ENCODE measurements at regions not wholly inside any gene's neighbourhood (a gene's known extent, or its start where the extent isn't known, plus 50 kb on each side); places are given as distances from the start of the nearest gene placed in this dataset.

DNA sequence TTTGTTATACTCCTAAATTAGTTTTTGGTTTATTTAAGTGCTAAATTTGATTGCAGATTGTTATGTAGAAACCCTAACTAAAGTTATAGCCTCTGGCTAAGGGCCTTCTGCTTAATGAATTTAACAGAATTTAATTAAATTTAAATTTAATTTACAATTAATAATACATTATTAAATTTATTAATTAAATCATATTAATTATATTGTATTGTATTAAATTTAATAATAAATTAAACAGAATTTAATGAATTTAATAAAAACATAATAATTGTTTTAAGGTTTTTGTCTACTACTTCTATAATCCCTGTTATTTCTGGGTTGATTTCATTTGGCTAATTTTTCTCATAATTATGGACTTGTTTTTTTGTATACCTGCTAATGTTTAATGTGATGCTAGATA lies 141.9 kb upstream of the TECRL start:
- TF ChIP-seq, protein P1, sequence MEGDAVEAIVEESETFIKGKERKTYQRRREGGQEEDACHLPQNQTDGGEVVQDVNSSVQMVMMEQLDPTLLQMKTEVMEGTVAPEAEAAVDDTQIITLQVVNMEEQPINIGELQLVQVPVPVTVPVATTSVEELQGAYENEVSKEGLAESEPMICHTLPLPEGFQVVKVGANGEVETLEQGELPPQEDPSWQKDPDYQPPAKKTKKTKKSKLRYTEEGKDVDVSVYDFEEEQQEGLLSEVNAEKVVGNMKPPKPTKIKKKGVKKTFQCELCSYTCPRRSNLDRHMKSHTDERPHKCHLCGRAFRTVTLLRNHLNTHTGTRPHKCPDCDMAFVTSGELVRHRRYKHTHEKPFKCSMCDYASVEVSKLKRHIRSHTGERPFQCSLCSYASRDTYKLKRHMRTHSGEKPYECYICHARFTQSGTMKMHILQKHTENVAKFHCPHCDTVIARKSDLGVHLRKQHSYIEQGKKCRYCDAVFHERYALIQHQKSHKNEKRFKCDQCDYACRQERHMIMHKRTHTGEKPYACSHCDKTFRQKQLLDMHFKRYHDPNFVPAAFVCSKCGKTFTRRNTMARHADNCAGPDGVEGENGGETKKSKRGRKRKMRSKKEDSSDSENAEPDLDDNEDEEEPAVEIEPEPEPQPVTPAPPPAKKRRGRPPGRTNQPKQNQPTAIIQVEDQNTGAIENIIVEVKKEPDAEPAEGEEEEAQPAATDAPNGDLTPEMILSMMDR (conservative IDR thresholded peaks at IDR 0.05; ENCODE audit: low read depth in 2 of 2) = no peak
- TF ChIP-seq POLR2AphosphoS5 (IDR thresholded peaks at IDR 0.05; ENCODE audit: low read depth) (no peak), REST (IDR thresholded peaks at IDR 0.05; ENCODE audit: unreplicated experiment) (no peak), EZH2 (IDR thresholded peaks at IDR 0.05; ENCODE audit: low read depth, unreplicated experiment) (no peak), NANOG (IDR thresholded peaks at IDR 0.05; ENCODE audit: borderline replicate concordance) (no peak)

All from GM23338 (cell line).